ENCODE measurements at regions not wholly inside any gene's neighbourhood (a gene's known extent, or its start where the extent isn't known, plus 50 kb on each side); places are given as distances from the start of the nearest gene placed in this dataset.
"Not testable (repeated sequence)": the region's sequence is repeated elsewhere in the genome, so short reads cannot be mapped to it uniquely, and the experiment has no call there.

DNA sequence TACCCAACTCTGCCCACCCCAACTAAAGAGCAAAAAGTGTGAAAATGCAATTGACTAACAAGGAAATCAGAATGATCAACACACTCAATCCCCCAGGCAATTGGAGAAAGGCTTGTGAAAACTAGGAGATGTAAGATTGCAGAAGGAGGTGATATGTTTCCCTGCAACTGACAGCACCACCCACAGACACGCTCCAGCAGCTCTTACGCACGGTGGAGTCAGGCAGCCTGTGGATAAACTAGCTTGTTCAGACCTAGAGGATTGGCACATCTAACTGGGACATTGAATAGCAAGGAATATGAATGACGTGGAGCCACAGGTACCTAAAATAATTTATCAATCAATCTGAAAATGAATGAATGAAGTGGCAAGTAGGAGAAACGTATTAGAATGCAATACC is 125.7 kb upstream of the MYO3A start:
- DNase-seq (ENCODE audit: low read depth in 2 of 2), result no peak

DNA sequence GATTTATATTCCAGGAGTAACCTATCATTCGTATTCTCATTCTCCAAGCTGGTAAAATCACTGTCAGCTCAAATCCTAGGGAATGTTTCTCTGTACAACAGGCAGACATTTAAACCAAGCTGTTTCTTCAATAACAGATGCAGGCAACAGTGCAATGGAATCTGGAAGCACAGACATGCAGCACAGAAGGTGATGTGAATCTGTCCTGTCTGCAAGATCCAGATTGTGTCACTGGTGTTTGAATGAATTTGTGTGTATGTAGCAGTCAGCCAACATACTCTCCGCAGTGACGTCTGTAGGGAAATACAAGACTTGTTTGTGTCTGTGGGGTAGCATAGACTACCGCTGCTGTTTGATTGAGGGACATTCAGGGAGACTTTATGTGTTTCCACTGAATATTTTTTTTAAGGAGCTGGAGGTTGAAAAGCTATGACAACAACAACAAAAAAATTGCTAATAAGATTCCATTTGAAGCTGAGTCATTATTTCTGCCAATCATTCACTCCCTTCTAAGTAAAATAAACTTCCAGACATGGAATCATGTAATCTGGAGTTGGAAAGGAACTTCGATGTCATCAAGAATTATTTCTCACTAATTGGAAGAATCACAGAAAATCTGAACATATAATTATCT is 122.9 kb upstream of the MYO3A start:
- no peak for DNase-seq (ENCODE audit: low read depth in 2 of 2)

DNA sequence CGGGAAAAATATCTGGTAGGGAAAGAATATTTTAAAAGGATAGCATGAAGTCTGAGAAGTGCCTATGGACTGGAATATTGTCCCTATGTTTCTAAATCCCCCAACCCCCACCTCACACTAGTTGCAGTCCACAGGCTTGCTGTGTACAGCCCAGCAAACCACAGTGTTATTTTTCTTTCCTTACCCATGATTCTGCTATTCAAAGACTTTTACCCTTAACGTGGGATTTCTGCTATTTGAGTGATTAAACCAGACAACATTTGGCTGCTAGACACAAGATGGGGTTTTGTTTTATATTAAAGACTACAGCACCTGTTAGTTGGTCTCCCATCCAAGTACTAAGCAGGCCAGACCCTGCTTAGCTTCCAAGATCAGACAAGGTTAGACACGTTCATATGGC is 120.5 kb upstream of the MYO3A start:
- DNase-seq (ENCODE audit: low read depth in 2 of 2), result no peak

DNA sequence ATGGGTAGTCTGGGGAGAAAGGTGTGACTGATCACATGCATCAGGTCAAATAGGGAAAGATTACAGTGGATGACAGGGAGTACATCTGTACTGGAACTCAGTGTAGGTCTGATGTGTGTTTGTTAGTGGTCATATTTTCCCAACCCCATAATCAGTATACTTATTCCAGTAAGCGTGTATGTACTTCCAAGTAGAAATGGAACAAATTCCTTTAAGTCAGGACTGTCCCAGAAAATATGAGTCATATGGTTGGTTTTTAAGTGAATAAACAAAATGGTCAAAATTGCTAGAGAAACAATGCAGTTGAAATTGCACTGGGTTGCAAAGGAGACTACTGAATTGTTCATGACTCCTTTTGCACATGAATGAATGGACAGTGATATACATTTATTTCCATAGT is 118.8 kb upstream of the MYO3A start:
- DNase-seq (ENCODE audit: low read depth in 2 of 2), result no peak

DNA sequence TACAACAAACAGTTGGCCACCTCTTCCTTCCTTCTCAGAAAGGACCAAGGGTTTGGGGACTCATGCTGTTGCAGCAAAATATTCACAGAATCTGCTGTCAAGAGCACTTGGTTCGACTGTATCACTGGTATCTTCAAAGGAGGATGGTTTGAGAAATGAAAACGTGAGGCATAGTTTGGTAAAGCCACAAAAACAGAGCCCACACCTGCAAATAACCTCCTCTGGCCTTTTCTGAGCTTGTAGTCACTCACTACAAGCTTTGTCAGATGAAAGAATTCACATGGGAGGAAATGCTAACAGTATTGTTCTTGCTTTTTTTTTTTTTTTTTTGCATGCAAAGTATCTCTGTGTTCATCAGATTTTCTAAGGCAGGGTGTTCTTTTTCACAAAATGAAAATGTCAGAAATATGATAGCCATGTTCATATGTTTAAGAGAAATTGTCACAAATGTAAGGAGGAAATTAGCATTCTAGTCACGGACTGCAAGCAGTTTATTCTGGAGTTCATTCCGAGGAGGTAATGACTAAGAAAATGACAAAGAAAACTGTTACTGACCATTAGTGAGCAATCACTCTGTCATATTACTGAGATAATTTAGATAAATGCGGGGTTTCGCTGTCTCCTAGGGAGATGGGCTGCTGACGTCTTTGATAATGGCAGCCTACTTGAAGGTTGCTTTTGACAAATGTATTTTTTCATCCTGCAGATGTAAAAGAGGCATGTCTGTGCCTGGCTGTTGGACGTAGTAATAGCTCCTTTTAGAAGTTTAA is 117.8 kb upstream of the MYO3A start:
- DNase-seq (ENCODE audit: low read depth in 2 of 2), result no peak

DNA sequence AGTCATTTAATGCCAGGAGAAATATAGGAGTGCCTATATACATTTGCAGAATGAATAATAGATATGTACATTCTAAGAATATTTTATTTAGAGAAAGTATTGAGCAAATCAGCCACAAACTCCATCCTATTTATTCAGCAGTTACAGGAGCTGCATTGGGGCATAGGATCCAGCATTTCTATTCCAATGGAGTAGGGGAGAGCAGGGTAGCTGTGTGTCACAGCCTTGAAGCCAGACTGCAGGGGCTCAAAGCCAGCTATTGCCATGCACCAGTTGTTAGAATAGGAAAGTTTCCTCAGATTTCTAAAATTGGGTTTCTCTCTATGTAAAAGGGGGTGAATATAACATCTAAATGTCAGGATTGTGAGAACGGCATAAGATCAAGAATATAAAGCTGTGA is 116.8 kb upstream of the MYO3A start:
- no peak for DNase-seq (ENCODE audit: low read depth in 2 of 2)

DNA sequence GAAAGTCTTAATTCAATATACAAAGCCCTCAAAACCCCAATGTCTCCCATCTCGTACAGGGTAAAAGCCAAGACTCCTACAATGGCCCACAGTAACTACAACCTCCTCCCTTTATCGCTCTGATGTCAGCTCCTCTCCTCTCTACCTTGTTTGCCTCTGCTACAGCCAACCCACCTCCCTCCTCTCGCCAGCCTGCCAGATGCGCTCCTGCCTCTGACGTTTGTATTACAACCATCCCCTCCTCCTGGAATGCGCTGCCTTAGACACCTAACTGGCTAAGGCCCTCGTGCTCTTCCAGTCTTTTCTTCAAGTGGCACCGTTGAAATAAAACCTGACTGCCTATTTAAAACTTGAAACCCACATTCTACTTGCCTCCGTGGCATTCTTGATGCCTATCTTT is 115.3 kb upstream of the MYO3A start:
- no peak for DNase-seq (ENCODE audit: low read depth in 2 of 2)

DNA sequence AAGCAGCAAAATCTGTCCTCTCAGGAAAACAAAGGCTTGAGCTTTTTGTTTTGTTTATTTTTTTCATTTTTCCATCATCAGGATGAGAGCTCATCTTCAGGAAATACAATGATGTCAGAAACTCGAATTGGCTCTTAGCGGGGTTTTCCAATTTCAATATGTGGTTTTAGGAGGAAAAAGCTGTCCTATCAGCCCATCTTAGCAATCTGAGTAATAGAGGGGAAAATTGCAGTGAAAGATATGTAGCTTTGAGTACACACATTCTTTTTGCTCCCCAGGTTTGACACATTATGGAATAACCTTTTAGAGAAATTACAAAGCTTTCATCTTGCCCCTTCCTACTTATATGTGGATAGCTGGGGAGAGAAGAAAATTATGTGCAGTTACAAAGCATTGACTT is 113.6 kb upstream of the MYO3A start:
- no peak for DNase-seq (ENCODE audit: low read depth in 2 of 2)

DNA sequence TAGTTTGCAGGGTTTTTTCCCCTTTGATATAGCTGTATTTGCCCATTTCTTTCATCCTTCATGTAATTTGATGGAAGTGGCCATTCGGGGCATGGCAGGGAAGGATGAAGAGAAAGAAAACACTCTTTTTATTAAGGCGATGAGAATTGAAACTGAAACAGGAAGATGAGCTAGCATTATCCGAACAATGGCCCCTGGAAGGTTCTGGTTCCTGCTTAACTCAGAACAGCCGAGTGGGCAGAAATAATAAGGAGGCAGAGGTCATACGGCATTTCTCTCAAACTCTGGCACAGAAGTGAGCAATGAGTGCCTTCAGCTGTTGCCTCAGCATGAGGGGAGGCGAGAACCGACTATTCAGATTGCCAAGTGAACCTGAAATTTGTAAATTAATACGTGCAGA is 113.2 kb upstream of the MYO3A start:
- no peak for DNase-seq (ENCODE audit: low read depth in 2 of 2)

DNA sequence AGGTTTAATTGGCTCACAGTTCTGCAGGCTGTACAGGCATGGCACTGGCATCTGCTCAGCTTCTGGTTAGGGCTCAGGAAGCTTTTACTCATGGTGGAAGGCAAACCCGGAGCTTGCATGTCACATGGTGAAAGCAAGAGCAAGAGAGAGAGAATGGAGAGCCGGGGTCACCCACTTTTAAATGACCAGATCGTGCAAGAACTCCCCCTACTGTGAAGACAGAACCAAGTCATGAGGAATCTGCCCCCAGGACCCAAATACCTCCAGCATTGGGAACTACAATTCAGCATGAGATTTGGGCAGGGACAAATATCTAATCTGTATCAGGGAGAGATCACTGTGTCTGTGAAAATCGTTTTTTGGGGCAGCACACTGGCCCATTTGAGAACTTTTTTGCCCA is 110.0 kb upstream of the MYO3A start:
- DNase-seq (ENCODE audit: low read depth in 2 of 2), result no peak

DNA sequence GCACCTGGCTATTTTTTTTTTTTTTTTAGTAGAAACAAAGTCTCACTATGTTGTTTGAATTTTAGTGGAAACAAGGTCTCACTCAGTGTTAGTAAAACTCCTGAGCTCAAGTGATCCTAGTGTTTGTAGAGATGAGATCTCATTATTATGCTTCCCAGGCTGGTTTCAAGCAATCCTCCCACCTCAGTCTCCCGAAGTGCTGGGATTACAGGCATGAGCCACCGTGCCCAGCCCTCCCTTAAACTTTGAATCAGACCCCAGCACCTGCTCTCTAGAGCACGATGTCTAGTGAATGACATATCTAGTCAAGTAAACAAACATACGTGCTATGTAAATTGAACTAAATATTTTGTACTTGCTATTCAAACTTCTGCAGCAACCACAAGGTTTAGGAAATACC is 105.6 kb upstream of the MYO3A start:
- DNase-seq (ENCODE audit: low read depth in 2 of 2), result no peak

DNA sequence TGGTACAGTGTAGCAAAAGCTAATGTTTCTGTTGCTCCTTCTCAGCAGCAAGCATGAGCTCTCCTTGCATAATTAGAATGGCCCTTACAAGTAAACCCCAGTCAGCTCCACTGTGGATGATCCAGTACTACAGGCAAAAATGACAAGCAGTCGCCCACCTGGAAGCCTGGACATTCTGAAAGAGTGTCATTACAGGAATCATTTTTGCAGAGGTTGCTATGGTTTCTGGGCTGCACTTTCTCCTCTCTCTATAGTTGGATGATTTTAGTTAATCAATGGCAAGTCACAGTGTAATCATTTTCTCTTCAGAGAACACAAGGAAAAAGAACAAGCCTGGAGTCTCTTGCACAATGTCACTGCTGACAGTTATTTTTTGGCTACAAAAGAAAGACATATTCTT is 102.9 kb upstream of the MYO3A start:
- DNase-seq (ENCODE audit: low read depth in 2 of 2), result no peak

DNA sequence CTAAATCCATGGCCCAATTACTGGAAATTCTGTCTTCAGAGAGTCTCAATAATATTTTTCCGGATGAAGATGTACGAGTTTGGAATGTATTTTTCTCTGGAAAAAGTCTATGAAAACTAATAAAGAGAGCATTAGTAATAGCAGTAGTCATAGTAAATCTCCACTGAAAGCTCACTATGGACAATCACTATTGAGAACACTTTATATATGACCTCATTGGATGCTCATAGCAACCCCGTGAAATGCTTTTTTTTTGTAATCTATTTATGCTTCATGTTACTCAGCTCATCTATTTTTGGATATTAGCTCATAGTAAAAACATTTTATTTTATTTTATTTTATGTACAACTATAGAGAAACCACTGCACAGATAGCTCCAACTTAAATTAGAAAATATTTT is 94.3 kb upstream of the MYO3A start:
- DNase-seq (ENCODE audit: low read depth in 2 of 2), result no peak

DNA sequence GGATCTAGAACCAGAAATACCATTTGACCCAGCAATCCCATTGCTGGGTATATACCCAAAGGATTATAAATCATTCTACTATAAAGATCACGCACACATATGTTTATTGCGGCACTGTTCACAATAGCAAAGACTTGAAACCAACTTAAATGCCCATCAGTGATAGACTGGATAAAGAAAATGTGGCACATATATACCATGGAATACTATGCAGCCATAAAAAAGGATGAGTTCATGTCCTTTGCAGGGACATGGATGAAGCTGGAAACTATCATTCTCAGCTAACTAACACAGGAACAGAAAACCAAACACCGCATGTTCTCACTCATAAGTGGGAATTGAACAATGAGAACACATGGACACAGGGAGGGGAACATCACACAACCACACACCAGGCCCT is 93.2 kb upstream of the MYO3A start:
- DNase-seq (ENCODE audit: low read depth in 2 of 2), result not testable (repeated sequence)

DNA sequence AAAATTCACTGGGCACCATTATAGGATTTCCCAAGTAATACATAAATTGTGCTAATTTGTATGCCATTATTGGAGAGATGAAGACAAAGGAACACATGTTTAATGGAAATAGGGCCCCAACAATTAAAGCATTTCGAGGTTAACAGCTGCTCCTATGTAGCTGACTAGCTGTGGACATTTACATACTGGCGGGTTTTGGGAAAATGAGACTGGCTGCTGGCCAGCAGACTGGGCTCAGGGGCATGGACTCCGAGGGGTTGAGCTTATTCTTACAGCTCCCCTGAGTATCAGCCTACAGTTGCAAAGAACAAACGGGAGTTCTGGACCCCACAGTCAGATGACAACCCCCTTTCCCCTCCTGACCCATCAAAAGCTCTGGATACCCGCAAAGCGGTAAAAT is 91.9 kb upstream of the MYO3A start:
- DNase-seq (ENCODE audit: low read depth in 2 of 2), result no peak

DNA sequence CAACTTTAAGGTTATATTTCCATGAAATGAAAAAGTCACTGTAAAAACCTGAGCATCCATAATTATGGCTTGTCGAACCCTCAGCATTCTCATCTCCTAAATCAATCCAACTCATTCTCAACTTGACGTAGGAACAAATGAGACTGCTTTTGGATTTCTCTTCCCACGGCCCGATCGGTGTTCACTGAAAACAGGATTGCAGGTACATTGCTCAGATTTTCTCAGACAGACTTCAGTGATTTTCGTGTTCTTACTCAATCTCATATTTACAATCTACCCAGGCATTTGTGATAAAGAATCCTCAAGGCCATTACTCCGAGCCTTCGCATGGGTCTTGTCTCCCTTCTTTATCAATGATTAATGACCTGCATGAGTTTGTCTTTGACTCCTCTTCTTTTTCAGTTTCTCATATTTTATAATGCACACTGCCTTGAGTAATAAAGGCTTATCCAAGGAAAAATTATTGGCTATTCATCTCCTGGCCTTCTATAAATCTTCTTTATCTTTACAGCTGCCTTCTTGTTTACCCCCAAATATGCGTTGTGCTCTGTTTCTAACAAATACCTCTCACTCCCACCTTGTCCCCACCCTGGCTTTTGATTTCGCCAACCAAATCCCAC is 90.4 kb upstream of the MYO3A start:
- no peak for DNase-seq (ENCODE audit: low read depth in 2 of 2)

DNA sequence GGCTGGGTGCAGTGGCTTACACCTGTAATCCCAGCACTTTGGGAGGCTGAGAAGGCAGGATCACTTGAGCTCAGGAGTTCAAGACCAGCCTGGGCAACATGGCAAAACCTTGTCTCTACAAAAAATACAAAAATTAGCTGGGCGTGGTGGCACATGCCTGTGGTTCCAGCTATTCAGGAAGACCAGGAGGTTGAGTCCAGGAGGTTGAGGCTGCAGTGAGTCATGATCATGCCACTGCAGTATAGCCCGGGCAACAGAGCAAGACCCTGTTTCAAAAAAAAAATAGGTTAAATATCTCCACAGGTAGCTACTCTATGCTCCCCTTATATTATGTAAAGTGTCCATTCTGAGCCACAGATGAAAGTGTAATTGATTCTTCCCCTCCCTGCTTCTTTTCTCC is 89.3 kb upstream of the MYO3A start:
- DNase-seq (ENCODE audit: low read depth in 2 of 2), result not testable (repeated sequence)

DNA sequence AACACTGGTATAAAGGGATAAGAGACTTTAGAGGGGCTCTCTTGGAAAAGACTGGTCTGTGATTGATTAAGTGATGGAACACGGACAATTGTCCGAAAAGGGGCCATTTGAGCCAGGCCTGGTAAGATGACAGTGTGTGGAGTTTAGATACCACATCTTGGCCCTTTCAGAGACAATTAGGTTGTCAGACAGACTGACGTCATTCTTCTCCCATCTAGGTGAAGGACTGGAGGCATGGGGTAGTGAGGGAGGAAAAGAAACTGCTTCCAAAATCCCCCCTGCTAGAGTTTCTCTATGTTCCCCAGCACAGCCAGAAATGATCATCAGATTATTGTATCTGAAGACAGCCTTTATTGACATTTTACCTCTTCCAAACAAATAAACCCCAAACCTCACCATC is 84.8 kb upstream of the MYO3A start:
- DNase-seq (ENCODE audit: low read depth in 2 of 2), result no peak

DNA sequence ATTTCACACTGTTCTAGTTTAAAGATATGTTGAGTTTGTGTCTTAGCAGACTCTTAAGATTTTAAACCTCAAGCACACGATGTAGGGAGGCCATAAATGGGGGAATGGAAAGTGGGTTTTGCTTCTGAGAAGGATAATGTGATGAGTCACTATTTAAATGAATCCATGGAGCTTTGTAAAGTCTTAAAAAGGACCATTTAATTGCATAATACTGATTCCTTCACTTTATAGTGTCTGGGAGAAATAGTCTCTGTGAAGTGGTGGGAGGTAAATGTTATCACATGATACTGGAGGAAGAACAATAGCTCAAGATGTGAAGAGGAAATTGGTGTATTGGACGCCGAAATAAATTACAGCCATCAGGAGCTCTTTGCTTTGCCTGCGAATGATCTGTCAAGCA is 84.0 kb upstream of the MYO3A start:
- no peak for DNase-seq (ENCODE audit: low read depth in 2 of 2)

DNA sequence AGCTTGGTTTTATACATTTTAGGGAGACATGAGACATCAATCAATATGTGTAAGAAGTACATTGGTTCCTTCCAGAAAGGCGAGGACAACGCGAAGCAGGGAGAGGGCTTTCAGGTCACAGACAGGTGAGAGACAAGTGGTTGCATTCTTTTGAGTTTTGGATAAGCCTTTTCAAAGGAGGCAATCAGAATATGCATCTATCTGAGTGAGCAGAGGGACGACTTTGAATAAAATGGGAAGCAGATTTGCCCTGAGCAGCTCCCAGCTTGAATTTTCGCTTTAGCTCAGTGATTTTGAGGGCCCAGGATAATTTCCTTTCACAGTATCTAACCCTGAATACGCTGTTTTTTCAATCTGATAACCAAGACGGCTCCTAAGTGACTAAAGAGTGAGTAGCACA is 82.5 kb upstream of the MYO3A start:
- DNase-seq (ENCODE audit: low read depth in 2 of 2), result no peak

DNA sequence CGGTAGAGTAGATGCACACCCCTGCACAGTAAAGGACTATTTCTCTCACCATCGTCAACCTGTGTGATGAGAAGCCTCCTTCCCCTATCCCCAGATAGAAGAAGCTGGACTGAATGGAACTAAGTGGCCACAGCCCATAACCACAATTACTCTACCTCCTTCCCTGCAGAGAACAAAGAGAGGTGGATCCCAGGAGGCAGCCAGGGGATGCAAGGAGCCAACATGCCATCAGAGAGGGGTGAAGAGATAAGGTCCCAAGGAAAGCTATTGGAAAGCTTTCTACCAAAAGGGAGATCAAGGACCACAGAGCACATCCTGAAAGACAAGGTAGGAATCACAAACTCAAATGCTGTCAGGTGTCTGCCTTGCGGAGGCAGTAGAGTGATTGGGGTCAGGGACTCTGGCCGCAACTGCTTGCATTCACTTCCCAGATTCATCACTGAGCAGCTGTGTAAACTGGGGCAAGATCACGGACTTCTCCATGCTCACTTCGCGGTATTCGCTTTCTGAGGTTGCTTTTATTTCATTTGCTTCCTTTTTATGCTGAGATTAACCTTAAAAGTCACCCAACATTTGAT is 81.6 kb upstream of the MYO3A start:
- no peak for DNase-seq (ENCODE audit: low read depth in 2 of 2)

DNA sequence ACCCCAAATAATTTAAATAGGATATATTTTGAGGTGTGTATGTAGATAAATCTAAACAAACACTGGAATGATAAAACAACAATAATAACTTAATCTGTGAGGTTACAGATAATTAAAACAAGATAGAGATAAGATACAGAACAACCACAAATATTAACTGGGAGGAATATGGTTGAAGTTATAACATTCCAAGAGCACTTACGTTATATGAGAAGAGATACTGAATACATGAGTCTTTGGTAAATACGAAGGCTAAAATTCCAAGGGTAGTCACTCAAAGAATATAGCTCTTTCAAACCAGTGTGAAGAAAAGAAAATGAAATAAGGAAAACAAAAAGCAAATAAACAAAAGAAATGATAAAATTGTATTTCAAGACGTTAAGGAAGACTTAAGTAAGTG is 76.0 kb upstream of the MYO3A start:
- no peak for DNase-seq (ENCODE audit: low read depth in 2 of 2)

DNA sequence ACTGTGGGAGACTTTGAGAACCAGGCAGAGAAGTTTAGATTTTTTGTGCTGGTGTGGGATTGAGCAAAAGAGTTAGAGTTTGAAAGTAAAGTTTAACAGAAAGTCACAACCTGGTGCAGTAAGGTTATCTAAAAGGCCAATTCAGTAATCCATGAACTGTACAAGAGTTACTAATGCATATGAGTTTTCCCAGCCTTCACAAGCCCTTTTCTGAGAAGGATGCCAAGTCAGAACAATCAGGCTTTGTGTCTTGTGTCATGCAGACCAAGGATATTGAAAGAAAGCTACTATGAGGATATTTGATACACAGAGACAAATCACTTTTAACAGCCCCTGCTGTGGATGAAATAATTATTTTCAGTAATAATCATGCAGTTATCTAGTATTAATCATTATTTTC is 68.8 kb upstream of the MYO3A start:
- no peak for DNase-seq (ENCODE audit: low read depth in 2 of 2)

Measured in stimulated activated CD8-positive, alpha-beta memory T cell treated with anti-CD3 and anti-CD28 coated beads, Interleukin-7, amount 100 ng/mL, for 4 hours (primary cell).